ENCODE measurements at regions not wholly inside any gene's neighbourhood (a gene's known extent, or its start where the extent isn't known, plus 50 kb on each side); places are given as distances from the start of the nearest gene placed in this dataset.

- Histone ChIP-seq H3K79me1 (ENCODE audit: insufficient read depth, low read depth, low read length, poor library complexity, severe bottlenecking) (no peaks in the 10 kb centered on the region), H3K23ac (ENCODE audit: insufficient read length, low read depth, low read length) (no peak overlapping the region), H3T11ph (ENCODE audit: low read length) (no peak overlapping the region), H3K27me3 (ENCODE audit: insufficient read depth, low read length) (no peaks in the 10 kb centered on the region), H3K9me3 (ENCODE audit: control insufficient read depth, low read depth, low read length) (no peaks in the 10 kb centered on the region), H2AK5ac (ENCODE audit: insufficient read length, low read length) (no peak overlapping the region), H3K4me2 (ENCODE audit: insufficient read depth, insufficient read length, low read length) (no peak overlapping the region), H2BK15ac (ENCODE audit: low read depth, low read length) (no peak overlapping the region), H3K23me2 (ENCODE audit: insufficient read length, low read depth, low read length, poor library complexity, severe bottlenecking) (no peaks in the 10 kb centered on the region), H4K8ac (replicated peaks; ENCODE audit: insufficient read length, low read depth, low read length) (no peak overlapping the region), H3K27ac (ENCODE audit: insufficient read length, low read depth, low read length) (no peak overlapping the region), H4K20me1 (ENCODE audit: control insufficient read depth, insufficient read depth, insufficient read length) (no peaks in the 10 kb centered on the region), H3K4ac (ENCODE audit: low read depth, low read length) (no peak overlapping the region), H3K9ac (ENCODE audit: extremely low read depth, insufficient read length, low read length) (no peak overlapping the region), H4K5ac (ENCODE audit: insufficient read length, low read depth, low read length) (no peak overlapping the region), H2AFZ (ENCODE audit: low read length) (no peak overlapping the region), H3K79me2 (ENCODE audit: insufficient read depth, low read length) (no peaks in the 10 kb centered on the region), H3K56ac (ENCODE audit: insufficient read length, low read depth, low read length) (no peak overlapping the region), H2BK20ac (ENCODE audit: low read depth, low read length, poor library complexity, severe bottlenecking) (no peak overlapping the region), H3K14ac (ENCODE audit: insufficient read depth, low read length) (no peak overlapping the region), H3K4me1 (ENCODE audit: insufficient read depth, low read length) (no peaks in the 10 kb centered on the region), H3K18ac (ENCODE audit: insufficient read length, low read depth, low read length) (no peak overlapping the region), H2BK5ac (ENCODE audit: insufficient read length, low read length) (no peak overlapping the region), H4K91ac (ENCODE audit: insufficient read length, low read depth, low read length) (no peak overlapping the region), H2BK120ac (ENCODE audit: low read depth, low read length, poor library complexity, severe bottlenecking) (no peak overlapping the region), H2BK12ac (ENCODE audit: insufficient read length, low read depth, low read length) (no peak overlapping the region)
- TF ChIP-seq CTCF (conservative IDR thresholded peaks at IDR 0.05), result no peak
- Mint-ChIP-seq H3K9me3 (peaks cover 0 to 2% of the 10 kb centered on the region in 2 experiments; a peak in 1 of 5 replicates), H3K27ac (no peak overlapping the region), H3K27me3 (ENCODE audit: low read depth) (no peaks in the 10 kb centered on the region), H3K4me1 (no peaks in the 10 kb centered on the region), H3K36me3 (ENCODE audit: insufficient read depth in 1 of 3, low read depth in 3 of 3) (no peaks in the 10 kb centered on the region), H3K4me3 (no peak overlapping the region)
- no CpG with 5 or more reads among the region's 2 CpGs for WGBS (ENCODE audit: extremely low coverage, insufficient read length, low lambda C conversion rate)
- DNase-seq, result no peak
These were observed 536.2 kb upstream of the FSIP2 start for GRCh38 chr2:185202381-185202780.

All from H9 (cell line).